IMR-90 (cell line): ENCODE measurements at regions not wholly inside any gene's neighbourhood (a gene's known extent, or its start where the extent isn't known, plus 50 kb on each side); places are given as distances from the start of the nearest gene placed in this dataset.
A peak's percentile ranks its signal among the peaks of the same experiment; 100 is the strongest.

Experiments used
- ATAC-seq: fragments of 200-7000 bp; cut with Tn5 transposase; 2 replicates; pipeline ENCODE4 v1.9.1; 2020; ENCODE audit warnings: low read depth, mild to moderate bottlenecking, moderate library complexity
- BruUV-seq: library from RNA; stranded (reverse); fragments of 400-500 nt; replicated peaks from 2 replicates; lab custom pipeline; 2021; lab: Mats Ljungman, UMichigan
- CTCF ChIA-PET: fragments of 300-600 bp; formaldehyde crosslinking; extraction: SDS; loops from one replicate; lab custom pipeline; 2021; ENCODE audit warnings: antibody characterized with exemption; lab: Yijun Ruan, JAX
- POLR2A ChIA-PET: fragments of 300-600 bp; sonication (Branson Sonifier 250); formaldehyde crosslinking; loops from one replicate; lab custom pipeline; 2022; ENCODE audit warnings: antibody characterized with exemption; ENCODE audit not compliant: unreplicated experiment; lab: Charles Lee
- DNase-seq: peaks from one replicate; pipeline ENCODE4 v3.0.0; 2013
- H2AFZ ChIP-seq: replicated peaks from 2 replicates; pipeline ENCODE3; 2013; ENCODE audit warnings: low read length, mild to moderate bottlenecking; ENCODE audit not compliant: poor library complexity
- H2AK5ac ChIP-seq: 2 replicates; pipeline ENCODE4 v1.6.1; 2013; ENCODE audit warnings: low read depth, low read length, inconsistent platforms
- H2AK9ac ChIP-seq: replicated peaks from 2 replicates; pipeline ENCODE3; 2013; ENCODE audit warnings: mild to moderate bottlenecking, low read depth, low read length, moderate library complexity; ENCODE audit not compliant: poor library complexity
- H2BK120ac ChIP-seq: 2 replicates; pipeline ENCODE4 v1.6.1; 2013; ENCODE audit warnings: low read depth, low read length, inconsistent platforms
- H2BK15ac ChIP-seq: 3 replicates; pipeline ENCODE4 v1.6.1; 2013; ENCODE audit warnings: low read depth, low read length, inconsistent platforms
- H2BK20ac ChIP-seq: 2 replicates; pipeline ENCODE4 v1.6.1; 2013; ENCODE audit warnings: low read depth, mild to moderate bottlenecking, inconsistent platforms, low read length, moderate library complexity
- H2BK5ac ChIP-seq: 2 replicates; pipeline ENCODE4 v1.6.1; 2013; ENCODE audit warnings: mild to moderate bottlenecking, low read depth, low read length, inconsistent platforms; ENCODE audit not compliant: poor library complexity, severe bottlenecking
- H3K14ac ChIP-seq: replicated peaks from 2 replicates; pipeline ENCODE4 v1.6.1; 2013; ENCODE audit warnings: low read depth, low read length, inconsistent platforms
- H3K18ac ChIP-seq: 2 replicates; pipeline ENCODE4 v1.6.1; 2013; ENCODE audit warnings: low read depth, low read length, control low read depth
- H3K23ac ChIP-seq: 2 replicates; pipeline ENCODE4 v1.6.1; 2013; ENCODE audit warnings: low read depth, low read length, inconsistent platforms
- H3K27ac ChIP-seq: 2 replicates; pipeline ENCODE4 v1.5.1; 2013; ENCODE audit warnings: mild to moderate bottlenecking, control low read depth, low read length; ENCODE audit not compliant: insufficient read depth
- H3K27me3 ChIP-seq: 2 replicates; pipeline ENCODE4 v1.6.1; 2013; ENCODE audit warnings: low read length; ENCODE audit not compliant: control insufficient read depth, insufficient read depth
- H3K36me3 ChIP-seq: 2 replicates; pipeline ENCODE4 v1.6.1; 2013; ENCODE audit warnings: low read length, mixed read lengths; ENCODE audit not compliant: control insufficient read depth, insufficient read depth
- H3K4ac ChIP-seq: 2 replicates; pipeline ENCODE4 v1.6.1; 2013; ENCODE audit warnings: low read depth, low read length, inconsistent platforms
- H3K4me1 ChIP-seq: 2 replicates; pipeline ENCODE4 v1.6.1; 2013; ENCODE audit warnings: low read length, mixed read lengths; ENCODE audit not compliant: control insufficient read depth, insufficient read depth
- H3K4me2 ChIP-seq: 2 replicates; pipeline ENCODE4 v1.6.1; 2013; ENCODE audit warnings: low read depth, mild to moderate bottlenecking, control low read depth, low read length, moderate library complexity
- H3K4me3 ChIP-seq: 2 replicates; pipeline ENCODE4 v1.5.1; 2013; ENCODE audit warnings: low read depth, mild to moderate bottlenecking, control low read depth, low read length, moderate library complexity; ENCODE audit not compliant: insufficient read depth
- H3K56ac ChIP-seq: 2 replicates; pipeline ENCODE4 v1.6.1; 2013; ENCODE audit warnings: low read length, inconsistent platforms; ENCODE audit not compliant: insufficient read depth; ENCODE audit errors: extremely low read depth
- H3K79me1 ChIP-seq, 2 experiments: 2 replicates each; pipeline ENCODE4 v1.6.1; 2013; ENCODE audit warnings: low read length in 2 of 2, inconsistent platforms in 1 of 2, low read depth in 1 of 2
- H3K9ac ChIP-seq: 2 replicates; pipeline ENCODE4 v1.6.1; 2013; ENCODE audit warnings: low read depth, low read length, control low read depth
- H3K9me1 ChIP-seq: 2 replicates; pipeline ENCODE4 v1.6.1; 2013; ENCODE audit warnings: low read length, inconsistent platforms; ENCODE audit not compliant: insufficient read depth
- H3K9me3 ChIP-seq: 2 replicates; pipeline ENCODE4 v1.6.1; 2013; ENCODE audit warnings: low read length; ENCODE audit not compliant: control insufficient read depth, insufficient read depth
- H4K20me1 ChIP-seq: 2 replicates; pipeline ENCODE4 v1.6.1; 2013; ENCODE audit warnings: low read length, inconsistent platforms; ENCODE audit not compliant: insufficient read depth
- H4K5ac ChIP-seq: 2 replicates; pipeline ENCODE4 v1.6.1; 2013; ENCODE audit warnings: mild to moderate bottlenecking, low read depth, low read length, control low read depth
- H4K8ac ChIP-seq, 2 experiments: 2 replicates each; pipeline ENCODE4 v1.6.1; 2013; ENCODE audit warnings: low read depth in 2 of 2, low read length in 2 of 2, control low read depth in 1 of 2, inconsistent platforms in 1 of 2
- H4K91ac ChIP-seq: 2 replicates; pipeline ENCODE4 v1.6.1; 2013; ENCODE audit warnings: low read depth, low read length, inconsistent platforms; ENCODE audit not compliant: insufficient read depth
- BHLHE40 ChIP-seq: fragments of 150-350 bp; IDR thresholded peaks from 2 replicates; pipeline ENCODE4 v1.6.1; 2016; ENCODE audit warnings: mild to moderate bottlenecking, low read depth, low read length
- CEBPB ChIP-seq: IDR thresholded peaks from 2 replicates; pipeline ENCODE4 v1.6.1; 2012; ENCODE audit warnings: low read depth, low read length, improper control_type of control experiment
- CHD1 ChIP-seq: IDR thresholded peaks from 2 replicates; pipeline ENCODE4 v1.6.1; 2012; ENCODE audit warnings: low read depth, low read length, improper control_type of control experiment
- CTCF ChIP-seq: conservative IDR thresholded peaks from 2 replicates; pipeline ENCODE4 v1.5.1; 2012; ENCODE audit warnings: mild to moderate bottlenecking, low read depth, low read length, improper control_type of control experiment
- FOS ChIP-seq: fragments of 150-350 bp; IDR thresholded peaks from 2 replicates; pipeline ENCODE4 v1.6.1; 2016; ENCODE audit warnings: low read depth, low read length
- MAFK ChIP-seq: IDR thresholded peaks from 2 replicates; pipeline ENCODE4 v1.6.1; 2012; ENCODE audit warnings: low read depth, low read length, improper control_type of control experiment
- MAZ ChIP-seq: IDR thresholded peaks from 2 replicates; pipeline ENCODE4 v1.6.1; 2012; ENCODE audit warnings: low read depth, mild to moderate bottlenecking, low read length, improper control_type of control experiment, moderate library complexity, borderline replicate concordance
- MXI1 ChIP-seq: IDR thresholded peaks from 2 replicates; pipeline ENCODE4 v1.6.1; 2012; ENCODE audit warnings: low read depth, mild to moderate bottlenecking, low read length, moderate library complexity, borderline replicate concordance
- NFE2L2 ChIP-seq: fragments of 150-350 bp; IDR thresholded peaks from 2 replicates; pipeline ENCODE4 v1.6.1; 2016; ENCODE audit warnings: low read depth, mild to moderate bottlenecking, low read length
- POLR2A ChIP-seq: IDR thresholded peaks from 2 replicates; pipeline ENCODE4 v1.6.1; 2012; ENCODE audit warnings: mild to moderate bottlenecking, low read depth, low read length
- RAD21 ChIP-seq: IDR thresholded peaks from 2 replicates; pipeline ENCODE4 v1.6.1; 2012; ENCODE audit warnings: low read length, improper control_type of control experiment
- RCOR1 ChIP-seq: IDR thresholded peaks from 2 replicates; pipeline ENCODE4 v1.6.1; 2012; ENCODE audit warnings: mild to moderate bottlenecking, low read length, improper control_type of control experiment; ENCODE audit not compliant: insufficient replicate concordance
- RFX5 ChIP-seq: IDR thresholded peaks from 2 replicates; pipeline ENCODE4 v1.8.0; 2012; ENCODE audit warnings: low read depth, mild to moderate bottlenecking, low read length, moderate library complexity
- SMC3 ChIP-seq: fragments of 150-350 bp; IDR thresholded peaks from 2 replicates; pipeline ENCODE4 v1.6.1; 2016; ENCODE audit warnings: low read depth, mild to moderate bottlenecking, antibody characterized with exemption, low read length, moderate library complexity
- USF2 ChIP-seq: fragments of 150-350 bp; IDR thresholded peaks from 2 replicates; pipeline ENCODE4 v1.6.1; 2017; ENCODE audit warnings: mild to moderate bottlenecking, antibody characterized with exemption, low read length, low read depth
- WGBS, 2 experiments: methylation state at CpG; one replicate each; pipeline versions ENCODE4 v1.1.5 to v1.1.7; 2013; ENCODE audit warnings: missing lambda C conversion rate in 2 of 2; ENCODE audit not compliant: insufficient read length in 1 of 2; ENCODE audit errors: extremely low coverage in 2 of 2; 5-methylcytosine and 5-hydroxymethylcytosine counted together
- dilution Hi-C: fragments of 300-500 bp; cut with HindIII; formaldehyde crosslinking; loops from one replicate; pipeline ENCODE4 v1.14.3; 2018; ENCODE audit warnings: low sequenced_read_pairs; ENCODE audit not compliant: unreplicated experiment
- in situ Hi-C: fragments of 300-500 bp; cut with MboI; formaldehyde crosslinking; loops from 3 replicates; pipeline ENCODE4 v1.14.3; 2019; ENCODE audit warnings: low sequenced_read_pairs, inconsistent platforms, mixed read lengths
- intact Hi-C: fragments of 100-400 bp; cut with micrococcal nuclease; formaldehyde crosslinking; loops from 2 replicates; pipeline ENCODE4 v1.10.0; 2022

DNA sequence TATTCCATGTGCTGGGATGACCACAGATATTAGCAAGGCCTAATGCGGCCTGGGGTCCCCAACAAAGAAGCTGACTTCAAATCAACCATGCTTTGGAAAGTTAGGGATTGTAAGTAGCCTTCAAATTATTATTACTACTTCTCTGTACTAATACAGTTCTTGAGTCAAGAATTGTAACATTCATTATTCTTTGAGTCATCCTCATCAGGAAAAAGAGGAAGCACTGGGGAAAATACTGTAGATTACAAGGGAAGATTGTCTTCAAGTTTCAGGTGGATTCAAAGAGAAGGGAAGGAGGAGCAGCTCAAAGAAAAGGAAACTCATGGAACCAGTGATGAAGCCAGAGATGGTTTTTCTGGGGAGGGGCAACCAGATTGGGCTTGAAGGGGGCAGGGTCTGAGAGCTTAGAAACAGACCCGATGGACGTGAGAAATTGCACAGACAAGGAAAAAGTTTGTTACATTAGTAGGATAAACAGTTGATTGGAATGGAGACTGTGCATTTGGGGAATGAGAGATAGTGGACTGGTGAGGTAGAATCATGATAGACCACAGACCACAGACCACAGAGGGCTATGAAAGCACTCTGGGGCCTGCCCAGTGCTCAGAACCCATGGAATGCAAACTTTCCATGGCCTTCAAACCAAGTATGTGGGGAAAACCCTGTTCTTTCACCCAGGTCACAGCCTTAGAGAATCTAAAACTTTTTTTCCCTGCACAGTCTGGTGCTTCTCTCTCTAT is 209.9 kb downstream of the ZNF365 start:
- ChIA-PET CTCF (interaction anchor here (0.7 to 1.6 kb wide), 5 partner anchors 9 to 711 kb away, joined by 3 to 5 read pairs (median 3); no protein-coding TSS in a partner anchor), POLR2A (no interaction called here)
- BruUV-seq = no TSS peak
- Histone ChIP-seq H3K14ac (0 out of 2 replicates have a peak overlapping the region, but pooled peaks have one; percentile 30), H3K9me3 (no peaks in the 10 kb centered on the region), H3K4me2 (peak overlapping the region; percentile 47; the same call in 1 of the 2 replicates), H3K4me1 (peaks cover 30% of the 10 kb centered on the region), H3K56ac (peak overlapping the region; percentile 77; the same call in 1 of the 2 replicates), H3K27ac (peak overlapping the region; percentile 45; the same call in 1 of the 2 replicates), H3K9me1 (peaks cover 17% of the 10 kb centered on the region), H2BK120ac (peak overlapping the region; percentile 86), H2BK20ac (peak overlapping the region; percentile 77), H2BK15ac (peak overlapping the region; percentile 38; the same call in 2 of the 3 replicates), H4K8ac (peak overlapping the region; percentile 65 to 94; a peak in 3 of 4 replicates), H3K27me3 (no peaks in the 10 kb centered on the region), H4K91ac (peak overlapping the region; percentile 99), H2AFZ (no peak overlapping the region), H3K79me1 (no peaks in the 10 kb centered on the region), H3K18ac (peak overlapping the region; percentile 99; the same call in 1 of the 2 replicates), H2AK9ac (no peak overlapping the region), H2AK5ac (0 out of 2 replicates have a peak overlapping the region, but pooled peaks have one; percentile 68), H3K9ac (no peak overlapping the region; the same call in 1 of the 2 replicates), H4K20me1 (no peaks in the 10 kb centered on the region), H4K5ac (peak overlapping the region; percentile 81; the same call in 1 of the 2 replicates), H3K23ac (0 out of 2 replicates have a peak overlapping the region, but pooled peaks have one; percentile 37), H3K4ac (peak overlapping the region; percentile 92; the same call in 1 of the 2 replicates), H2BK5ac (peak overlapping the region; percentile 99), H3K36me3 (no peaks in the 10 kb centered on the region), H3K4me3 (no peak overlapping the region)
- DNase-seq (peak; percentile 98), ATAC-seq (peak; percentile 73)
- intact Hi-C loops (loop anchor here (2.0 kb wide), 1 partner anchor 147 kb away; no protein-coding TSS in a partner anchor), dilution Hi-C loops (no loop called here), in situ Hi-C loops (loop anchor here (25.0 kb wide), 1 partner anchor 547 kb away; no protein-coding TSS in a partner anchor)
- WGBS, 2 experiments = 0% methylated on average over 1 of the region's 3 CpGs; no CpG with 5 or more reads in 1 of the 2 experiments
- no peak for TF ChIP-seq POLR2A
- TF ChIP-seq USF2 = no peak
- no peak for TF ChIP-seq RFX5
- TF ChIP-seq MAZ = peak; percentile 87; the same call in 1 of the 2 replicates
- TF ChIP-seq MXI1 = no peak
- peak; percentile 73; the same call in 1 of the 2 replicates for TF ChIP-seq BHLHE40
- TF ChIP-seq CHD1 = no peak; the same call in 1 of the 2 replicates
- peak; percentile 56 for TF ChIP-seq MAFK
- TF ChIP-seq RCOR1 = peak; percentile 41
- TF ChIP-seq SMC3 = no peak
- TF ChIP-seq NFE2L2 = peak; percentile 27; the same call in 1 of the 2 replicates
- TF ChIP-seq RAD21 = 0 out of 2 replicates have a peak, but pooled peaks have one; percentile 7
- peak; percentile 19; the same call in 1 of the 2 replicates for TF ChIP-seq CEBPB
- TF ChIP-seq FOS = peak; percentile 73; the same call in 1 of the 2 replicates
- no peak for TF ChIP-seq CTCF
